Stimulated activated CD8-positive, alpha-beta memory T cell treated with anti-CD3 and anti-CD28 coated beads, Interleukin-4, amount 100 ng/mL, for 1 hour (primary cell): ENCODE measurements at regions not wholly inside any gene's neighbourhood (a gene's known extent, or its start where the extent isn't known, plus 50 kb on each side); places are given as distances from the start of the nearest gene placed in this dataset.
A peak's percentile ranks its signal among the peaks of the same experiment; 100 is the strongest.

Experiments used
- DNase-seq, 2 donors: peaks; one replicate each; pipeline ENCODE4 v3.0.0-alpha.2; 2020; ENCODE audit warnings: low read depth in 2 of 2, low spot score in 1 of 2

DNA sequence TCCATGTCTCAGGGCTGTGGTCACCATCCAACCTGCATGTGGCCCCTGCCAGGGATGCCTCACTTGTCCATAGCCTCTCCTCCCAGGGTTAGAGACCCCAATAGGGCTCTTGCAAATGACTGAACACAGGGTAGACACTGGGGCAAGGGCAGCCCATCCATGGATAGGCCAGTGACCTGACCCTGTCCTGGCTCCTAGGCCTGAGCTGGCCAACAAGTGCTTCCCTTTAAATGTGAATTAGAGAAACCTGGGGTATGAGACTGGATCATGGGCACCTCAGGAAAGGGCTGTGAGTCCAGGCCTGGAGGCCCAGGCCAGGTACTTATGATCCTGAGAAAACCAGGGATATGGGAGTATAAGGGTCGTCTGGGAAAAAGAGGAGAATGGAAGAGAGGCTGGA is 64.5 kb downstream of the COPS8 start:
- DNase-seq, result no peak

DNA sequence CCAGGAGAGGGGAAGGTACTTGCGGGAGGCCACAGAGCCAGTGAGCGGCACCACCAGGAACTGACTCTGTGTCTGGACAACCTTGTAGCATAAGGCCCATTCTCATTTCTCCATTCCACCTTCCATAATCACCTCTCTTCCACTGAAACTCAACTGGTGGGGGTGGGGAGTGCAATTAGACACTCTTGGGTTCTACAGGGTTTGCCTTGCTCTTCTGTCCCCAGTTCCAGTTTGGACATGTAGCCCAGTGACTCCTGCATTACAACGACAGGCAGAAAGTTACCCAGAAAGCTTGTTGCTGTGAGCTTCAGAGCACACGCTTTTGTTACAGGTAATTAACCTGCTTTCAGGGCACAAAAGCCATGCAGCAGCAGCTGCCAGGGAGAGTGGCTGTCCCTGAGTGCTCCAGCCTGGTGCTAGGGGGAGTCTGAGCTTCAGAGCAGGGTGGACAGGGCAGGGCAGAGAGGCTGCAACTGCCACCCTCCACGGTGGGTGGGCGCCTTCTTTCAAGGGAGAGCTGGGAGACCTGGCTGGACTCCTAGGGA is 65.2 kb downstream of the COPS8 start:
- no peak for DNase-seq

DNA sequence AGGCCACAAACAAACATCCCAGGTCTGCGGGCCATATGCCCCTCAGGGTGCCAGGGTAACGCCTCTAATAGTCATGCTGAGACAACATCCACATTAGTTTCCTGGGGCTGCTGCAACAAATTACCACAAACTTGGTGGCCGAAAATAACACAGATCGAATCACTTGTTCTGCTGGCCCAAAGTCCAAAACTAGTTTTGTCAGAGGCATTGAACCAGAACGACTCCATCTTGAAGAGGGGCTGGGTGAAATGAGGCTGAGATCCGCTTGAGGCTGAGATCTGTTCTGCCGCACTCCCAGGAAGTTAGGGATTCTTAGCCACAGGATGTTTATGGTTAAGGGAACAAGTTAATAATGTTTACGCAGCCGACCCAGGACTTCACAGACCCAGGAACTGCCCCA is 66.7 kb downstream of the COPS8 start:
- DNase-seq, result no peak

DNA sequence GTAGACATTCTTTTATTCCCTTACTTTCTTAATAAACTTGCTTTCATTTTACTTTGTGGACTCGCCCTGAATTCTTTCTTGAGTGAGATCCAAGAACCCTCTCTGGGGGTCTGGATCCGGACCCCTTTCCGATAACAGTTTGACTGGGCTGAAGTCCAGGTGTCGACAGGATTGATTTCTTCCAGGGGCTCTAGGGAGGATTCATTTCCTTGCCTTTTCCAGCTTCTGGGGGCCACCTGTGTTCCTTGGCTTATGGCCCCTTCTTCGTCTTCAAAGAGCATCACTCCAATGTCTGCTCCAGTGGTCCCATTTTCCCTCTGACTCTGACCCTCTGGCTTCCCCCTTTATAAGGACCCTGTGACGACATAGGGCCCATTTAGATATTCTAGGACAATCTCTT is 67.5 kb downstream of the COPS8 start:
- no peak for DNase-seq

DNA sequence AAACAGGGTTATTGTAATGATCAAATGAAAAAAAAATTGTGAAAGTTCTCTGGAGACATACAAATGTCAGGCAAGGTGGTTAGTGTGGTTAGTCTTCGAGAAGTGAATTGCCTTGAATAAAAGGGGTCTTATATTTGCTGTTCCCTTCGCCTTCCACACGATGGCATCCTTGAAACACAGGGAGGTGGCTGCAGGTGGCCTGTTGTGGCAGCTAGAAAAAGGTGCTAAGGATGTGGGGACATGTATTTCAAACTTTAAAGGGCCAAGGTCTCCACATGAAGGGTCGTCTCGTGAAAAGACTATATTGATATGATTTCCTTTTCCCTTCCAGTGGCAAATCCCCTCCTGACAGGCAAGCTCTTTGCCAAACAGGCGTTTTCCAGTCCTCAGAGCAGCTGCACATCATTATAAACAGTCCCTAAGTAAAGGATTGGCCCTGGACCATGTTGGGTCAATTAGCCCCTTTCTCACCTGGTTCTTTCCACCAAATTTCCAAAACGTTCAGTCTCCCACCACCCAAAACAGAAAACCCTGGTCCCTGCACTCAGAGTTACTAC is 68.5 kb downstream of the COPS8 start:
- peak in 1 of 2 donors; percentile 20 for DNase-seq

DNA sequence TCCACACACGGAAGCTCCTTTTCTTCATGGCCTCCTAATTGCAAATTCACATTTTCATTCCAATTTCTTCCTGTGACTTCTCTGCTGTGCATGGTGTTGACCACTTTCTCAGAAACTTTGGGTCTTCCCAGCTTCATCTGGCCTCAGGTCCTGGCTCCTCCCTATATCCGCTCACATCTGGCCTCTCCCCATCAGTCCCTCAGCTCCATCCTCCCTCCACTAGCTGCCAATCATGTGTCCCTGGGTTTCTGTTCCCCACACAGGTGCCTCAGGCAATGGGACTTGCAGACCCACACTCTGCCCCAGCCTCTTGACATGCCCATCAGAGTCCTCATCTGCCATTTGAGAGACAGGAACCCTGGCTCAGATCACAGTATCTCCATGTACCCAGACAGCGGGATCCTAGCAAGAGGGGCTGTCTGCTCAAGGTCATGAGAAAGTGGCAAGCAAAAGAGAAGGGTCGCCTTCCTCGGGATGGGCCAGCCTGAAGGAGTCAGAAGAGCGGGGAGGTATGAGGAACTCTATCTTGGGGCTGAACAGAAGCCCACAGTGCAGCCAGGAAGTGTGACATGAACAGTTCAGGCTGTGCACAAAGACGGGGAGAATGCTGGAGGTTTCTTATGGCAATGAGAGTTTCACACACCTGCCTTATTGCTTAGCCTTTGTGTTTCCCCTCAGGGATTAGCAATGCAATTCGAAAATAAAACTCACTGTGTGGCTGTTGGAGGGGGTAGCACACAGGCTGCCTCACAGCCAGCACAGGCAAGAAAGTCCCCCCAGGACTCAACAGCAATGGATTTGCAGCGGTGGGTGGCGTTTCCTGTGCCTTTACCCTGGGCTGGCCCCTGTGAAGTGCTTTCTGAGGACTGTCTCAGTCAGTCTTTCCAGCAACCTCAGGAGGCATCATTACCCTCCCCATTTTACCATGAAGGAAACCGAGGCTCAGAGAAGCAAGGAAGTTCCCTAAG is 69.5 kb downstream of the COPS8 start:
- no peak for DNase-seq

DNA sequence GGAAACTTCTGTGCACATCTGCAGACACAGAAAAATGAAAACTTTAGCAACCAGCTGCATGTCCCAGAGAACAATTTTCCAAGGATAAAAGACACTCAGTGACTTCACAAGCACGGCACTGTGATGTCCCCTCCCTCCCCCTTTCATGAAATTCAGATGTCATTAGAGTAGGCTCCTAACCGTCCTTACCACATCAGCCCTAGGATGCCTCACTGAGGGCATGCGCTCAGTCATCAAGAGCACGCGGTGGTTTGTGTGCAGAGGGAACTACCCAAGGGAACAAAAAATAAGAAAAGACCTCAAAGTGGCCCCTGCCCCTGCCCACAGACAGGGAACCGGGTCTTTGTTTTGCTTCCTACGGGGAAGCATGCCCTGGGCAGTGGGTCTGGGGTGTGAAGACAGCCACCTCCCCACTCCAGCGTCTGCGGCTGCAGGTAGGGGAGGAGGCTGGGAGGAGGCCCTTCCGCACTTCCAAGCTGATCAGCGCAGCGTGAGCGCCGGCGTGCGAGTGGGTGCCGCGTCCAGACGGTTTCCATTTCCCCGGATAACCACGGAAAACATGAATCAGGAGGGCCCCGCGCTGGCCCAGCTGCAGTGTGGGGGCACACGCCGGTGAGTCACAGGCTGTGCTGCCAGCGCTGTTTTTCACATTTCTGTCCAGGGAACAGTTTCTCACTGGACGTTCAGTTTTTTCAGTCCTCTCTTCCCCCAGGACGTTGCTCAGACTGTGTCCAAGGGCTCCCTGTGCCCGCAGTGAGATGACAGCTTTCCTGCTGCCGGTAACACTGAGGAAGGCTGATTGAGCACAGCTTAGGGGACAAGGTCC is 70.6 kb downstream of the COPS8 start:
- no peak for DNase-seq

DNA sequence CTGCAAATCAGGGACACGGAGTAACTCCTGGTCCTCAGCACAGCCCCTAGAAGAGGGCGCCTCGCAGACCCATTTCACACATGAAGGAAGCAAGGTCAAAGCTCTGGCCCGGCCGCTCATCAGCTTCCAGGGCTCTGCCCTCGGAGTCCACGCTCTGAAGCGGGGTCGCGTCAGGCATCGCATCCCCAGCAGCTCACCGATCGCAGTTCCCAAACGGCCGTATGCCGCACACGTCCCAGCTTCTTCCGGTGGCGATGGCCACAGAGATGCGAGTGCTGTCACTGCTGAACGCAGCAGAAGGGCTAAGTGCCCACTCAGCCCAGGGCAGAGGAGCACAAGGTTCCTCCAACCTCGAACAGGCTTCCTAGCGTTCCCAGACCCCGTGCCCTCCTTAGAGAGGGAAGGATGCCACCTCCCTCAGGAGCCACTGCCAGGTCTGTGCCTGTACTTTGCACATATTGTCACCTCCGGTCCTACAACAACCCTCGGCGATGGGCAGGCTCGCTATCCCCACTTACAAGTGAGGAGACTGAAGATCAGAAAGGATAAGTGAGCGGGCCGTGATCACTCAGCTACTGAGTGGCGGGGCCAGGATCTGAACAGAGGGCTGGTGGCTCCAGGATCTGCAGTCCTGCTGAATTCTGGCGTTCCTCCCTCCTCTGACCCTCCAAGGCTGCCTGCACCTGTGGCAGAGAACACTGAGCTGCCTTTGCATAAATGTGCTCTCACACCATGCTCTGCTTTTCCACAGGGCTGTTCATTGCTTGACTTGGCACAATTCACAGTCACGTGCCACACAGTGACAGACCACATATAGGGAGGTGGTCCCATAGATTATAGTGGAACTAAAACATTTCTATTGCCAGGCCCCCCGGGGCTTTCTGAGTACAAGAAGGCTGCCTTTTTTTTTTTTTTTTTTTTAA is 71.4 kb downstream of the COPS8 start:
- no peak for DNase-seq

DNA sequence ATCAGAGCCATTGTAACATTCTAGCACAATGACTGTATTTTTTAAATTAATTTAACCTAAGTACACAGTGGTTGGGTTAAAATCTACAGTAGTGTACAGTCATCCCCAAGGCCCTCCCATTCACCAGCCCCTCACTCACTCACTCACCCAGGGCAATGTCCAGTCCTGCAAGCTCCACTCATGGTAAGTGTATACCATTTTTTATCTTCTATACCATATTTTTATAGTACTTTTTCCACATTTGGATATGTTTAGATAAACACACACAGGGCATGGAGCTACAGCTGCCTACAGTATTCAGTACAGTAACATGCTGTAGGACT is 72.1 kb downstream of the COPS8 start:
- no peak for DNase-seq

DNA sequence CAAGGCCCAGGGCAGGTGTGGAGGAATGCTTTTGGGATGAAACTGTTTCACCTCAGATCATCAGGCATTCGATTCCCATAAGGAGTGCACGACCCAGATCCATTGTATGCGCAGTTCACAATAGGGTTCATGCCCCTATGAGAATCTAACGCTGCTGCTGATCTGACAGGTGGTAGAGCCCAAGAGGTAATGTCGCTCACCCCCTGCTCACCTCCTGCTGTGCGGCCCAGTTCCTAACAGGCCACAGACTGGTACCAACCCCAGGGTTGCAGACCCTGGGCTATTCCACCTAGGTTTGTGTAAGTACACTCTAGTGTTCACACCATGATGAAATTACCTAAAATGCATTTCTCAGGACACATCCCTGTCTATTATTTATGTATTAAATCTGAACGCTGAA is 72.5 kb downstream of the COPS8 start:
- DNase-seq, result no peak

DNA sequence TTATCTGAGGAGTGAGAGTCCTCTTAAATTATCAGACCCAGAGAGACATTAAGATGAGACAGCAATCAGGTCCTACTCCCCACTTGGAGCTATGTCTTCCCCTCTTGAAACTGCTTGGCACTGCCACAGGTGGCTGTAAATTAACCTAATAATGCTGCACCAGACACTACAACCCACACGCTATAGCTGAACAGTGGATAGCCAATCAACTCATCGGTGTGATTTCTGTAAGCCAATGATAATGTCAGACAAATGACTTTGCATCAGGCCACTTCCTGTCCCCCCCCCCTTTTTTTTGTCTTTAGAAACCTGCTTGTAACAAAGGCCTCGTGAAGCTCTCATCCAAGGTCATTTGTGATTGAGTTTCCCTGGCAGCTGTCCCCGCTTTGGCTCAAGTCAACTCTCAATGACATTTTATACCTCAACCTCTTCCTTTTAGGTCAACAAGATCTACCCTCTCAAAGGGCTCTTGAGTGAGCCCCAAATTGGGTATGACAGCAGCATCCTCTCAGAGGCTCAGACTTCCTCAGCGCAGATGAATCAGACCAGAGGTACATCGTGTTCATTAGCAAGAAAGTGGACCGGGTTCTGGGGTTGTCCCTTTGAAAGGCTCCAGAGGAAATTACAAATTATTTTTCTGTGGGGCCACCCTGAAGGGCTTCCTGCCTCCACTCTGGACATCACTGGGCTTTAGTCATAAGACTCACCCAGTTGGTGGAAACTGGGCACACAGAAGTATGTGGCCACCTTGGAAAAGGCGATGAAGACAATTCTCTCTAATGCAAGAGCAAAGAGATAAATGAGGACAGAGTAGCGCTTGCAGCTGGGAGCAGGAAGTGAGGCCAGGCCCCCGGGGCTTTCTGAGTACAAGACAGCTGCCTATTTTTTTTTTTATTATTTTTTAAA is 73.6 kb downstream of the COPS8 start:
- no peak for DNase-seq

DNA sequence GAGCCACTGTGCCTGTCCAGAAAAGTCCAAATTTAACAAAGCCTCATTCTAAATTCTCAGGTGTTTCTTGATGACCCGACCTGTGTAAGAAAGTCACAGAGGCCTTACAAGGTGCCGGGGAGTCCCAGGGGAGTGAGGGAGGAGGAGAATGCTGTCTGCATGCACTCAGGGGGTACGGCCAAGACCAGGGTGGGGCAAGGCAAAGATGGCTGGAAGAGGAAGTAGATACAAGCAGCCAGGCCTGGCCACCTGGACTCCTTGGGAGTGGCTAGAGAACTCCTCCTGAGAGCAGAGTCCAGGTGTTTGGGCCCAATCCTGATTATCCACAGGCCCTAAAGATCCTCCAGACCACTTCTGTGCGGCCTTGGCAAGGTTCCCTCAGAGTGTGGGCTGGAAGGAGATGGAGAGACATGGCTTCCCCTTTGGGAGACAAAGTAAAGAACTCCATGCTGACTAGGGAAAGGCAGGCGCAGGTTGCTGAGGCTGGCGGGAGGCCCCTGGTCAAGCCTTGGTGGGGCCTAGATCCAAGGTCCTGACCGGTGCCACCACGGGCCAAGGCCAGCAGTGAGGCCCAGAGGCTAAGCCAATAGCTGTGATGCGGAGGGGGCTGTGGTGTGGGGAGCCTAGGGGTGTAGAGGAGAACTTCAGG is 74.7 kb downstream of the COPS8 start:
- no peak for DNase-seq

DNA sequence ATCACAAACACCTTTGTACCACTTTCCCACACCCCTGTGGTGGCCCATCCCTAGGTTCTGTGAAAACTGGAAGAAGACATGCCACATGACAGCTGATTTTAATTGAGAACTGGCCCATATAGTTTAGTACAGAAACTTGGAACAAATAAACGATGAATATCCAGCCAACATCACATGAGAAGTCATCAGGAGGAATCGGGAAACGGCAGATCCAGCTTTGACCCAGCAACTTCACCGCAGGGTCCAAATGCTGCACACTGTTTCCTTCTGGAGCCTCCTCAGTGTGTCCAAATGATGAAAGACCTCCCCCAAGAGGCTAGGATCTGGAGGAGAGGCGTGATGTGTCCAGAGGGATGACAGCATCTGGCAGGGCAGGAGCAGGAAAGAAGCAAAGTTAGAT is 75.5 kb downstream of the COPS8 start:
- no peak for DNase-seq

DNA sequence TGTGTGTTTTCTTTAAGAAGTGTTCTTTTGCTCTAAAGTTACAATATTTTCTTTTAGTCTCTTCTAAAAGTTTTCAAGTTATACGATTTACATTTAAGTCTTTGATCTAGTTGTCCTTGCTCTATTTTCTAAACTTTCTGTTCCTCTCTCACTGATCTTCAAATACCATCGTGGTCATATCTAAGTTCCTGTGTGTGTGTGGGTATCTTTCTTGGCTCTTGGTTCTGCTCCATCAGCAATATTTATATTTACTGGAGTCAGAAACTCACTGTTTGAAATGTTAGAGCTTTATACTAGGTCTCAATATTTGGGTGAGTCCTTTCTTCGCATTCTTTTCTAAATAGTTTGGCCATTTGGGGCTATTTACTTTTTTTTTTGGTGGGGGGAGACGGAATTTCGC is 77.3 kb downstream of the COPS8 start:
- DNase-seq, result no peak

DNA sequence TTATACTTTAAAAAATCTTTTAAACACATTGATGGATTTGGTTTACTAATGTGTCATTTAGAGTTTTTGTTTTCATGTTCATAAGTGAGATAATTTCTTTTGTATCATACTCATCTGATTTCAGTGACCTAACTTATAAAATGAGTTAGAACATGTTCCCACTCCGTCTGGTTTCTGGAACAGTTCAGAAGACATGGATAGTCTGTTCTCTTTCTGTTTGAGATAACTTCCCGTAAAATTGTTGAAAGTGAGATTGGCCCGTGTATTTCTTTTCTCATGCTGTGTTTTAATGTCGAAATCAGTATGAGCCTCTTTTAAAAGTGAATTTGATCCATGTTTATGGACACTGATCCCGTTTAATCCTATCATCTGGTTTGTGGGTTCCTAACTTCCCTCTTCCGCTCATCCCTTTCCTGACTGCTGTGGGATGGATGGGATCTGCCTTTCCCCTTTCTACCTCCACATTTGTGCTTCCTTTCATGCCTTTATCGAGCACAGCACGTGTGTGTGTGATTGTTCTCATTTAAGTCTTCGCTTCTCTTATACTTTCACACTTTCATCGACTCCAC is 78.9 kb downstream of the COPS8 start:
- DNase-seq, result no peak

DNA sequence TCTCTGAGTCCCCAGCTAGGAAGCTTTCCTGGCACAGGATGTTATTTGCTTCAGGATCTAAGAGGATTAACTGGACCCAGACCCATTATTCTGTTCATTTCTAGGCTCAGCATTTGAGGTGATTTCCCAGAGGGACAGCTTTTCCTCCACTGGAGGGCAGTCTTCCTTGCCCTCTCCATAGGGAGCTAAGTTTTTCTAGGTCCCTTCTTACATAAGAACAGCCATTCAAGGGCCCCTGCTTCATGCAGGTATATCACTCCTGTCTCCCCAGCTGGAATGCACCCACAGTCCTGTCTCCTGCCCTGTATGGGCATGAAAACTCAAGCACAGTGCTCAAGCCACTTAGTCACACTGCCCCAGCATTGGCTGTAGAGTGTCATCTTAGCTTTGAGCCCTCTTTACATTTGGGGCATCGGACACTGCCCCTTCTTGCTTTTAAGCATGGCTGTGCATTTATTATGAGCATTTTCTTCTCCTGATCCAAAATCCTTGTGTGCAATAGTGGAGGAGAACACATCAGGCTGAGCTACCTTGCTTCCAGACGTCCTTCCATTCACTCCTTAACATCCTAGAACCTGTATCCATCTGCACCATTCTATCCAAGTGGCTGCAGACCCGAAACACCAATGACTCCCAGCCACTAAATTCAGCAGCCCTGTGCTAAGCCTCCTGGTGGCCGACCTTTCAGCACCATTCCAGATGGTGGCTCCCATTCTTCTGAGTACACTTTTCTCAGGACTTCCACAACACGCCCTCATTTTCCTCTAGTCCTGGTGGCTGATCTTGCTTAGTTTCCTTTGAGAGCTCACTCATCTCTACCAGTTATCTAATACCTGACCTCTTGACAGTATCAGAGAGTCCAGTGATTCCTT is 80.0 kb downstream of the COPS8 start:
- no peak for DNase-seq

DNA sequence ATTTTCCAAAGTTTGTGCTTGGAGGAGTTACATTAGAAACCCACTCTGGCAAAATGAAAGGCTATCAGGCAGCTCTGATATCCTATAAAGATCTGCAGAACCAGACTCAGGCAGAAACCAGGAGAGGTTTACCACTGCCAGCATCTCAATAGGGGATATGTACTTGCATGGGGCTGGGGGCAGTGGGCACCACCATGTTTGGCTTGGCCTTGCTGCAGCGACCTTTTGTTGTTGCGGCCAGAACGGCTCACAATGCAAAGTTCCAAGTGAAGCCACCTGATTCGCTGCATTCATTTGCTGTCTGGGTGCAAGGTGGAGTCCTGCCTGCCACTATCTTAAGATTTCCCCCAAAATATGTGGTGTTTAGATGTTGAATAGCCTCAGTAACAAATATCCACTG is 81.3 kb downstream of the COPS8 start:
- DNase-seq, result no peak

DNA sequence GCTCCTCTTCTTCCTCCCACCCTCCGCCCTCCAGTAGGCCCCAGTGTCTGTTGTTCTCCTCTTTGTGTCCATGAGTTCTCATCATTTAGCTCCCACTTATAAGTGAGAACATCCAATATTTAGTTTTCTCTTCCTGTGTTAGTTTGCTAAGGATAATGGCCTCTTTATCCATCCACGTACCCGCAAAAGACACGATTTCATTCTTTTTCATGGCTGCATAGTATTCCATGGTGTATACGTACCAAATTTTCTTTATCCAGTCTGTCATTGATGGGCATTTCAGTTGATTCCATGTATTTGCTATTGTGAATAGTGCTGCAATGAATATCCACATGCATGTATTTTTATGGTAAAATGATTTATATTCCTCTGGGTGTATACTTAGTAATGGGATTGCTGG is 82.2 kb downstream of the COPS8 start:
- DNase-seq, result no peak
